Right atrium auricular region (tissue), 2 donors: ENCODE measurements at regions not wholly inside any gene's neighbourhood (a gene's known extent, or its start where the extent isn't known, plus 50 kb on each side); places are given as distances from the start of the nearest gene placed in this dataset.

Source experiments
- DNase-seq: peaks from one replicate; pipeline ENCODE4 v3.0.0-alpha.2; 2019; ENCODE audit warnings: low spot score
- H3K27ac ChIP-seq, 2 donors: fragments of 200-600 bp; sonication (generic); 1 replicate in 1 of 2; 2 replicates in 1 of 2; pipeline ENCODE4 v1.5.1; 2016 to 2019
- H3K27me3 ChIP-seq, 2 donors: fragments of 200-600 bp; sonication (generic); one replicate each; pipeline versions ENCODE4 v1.5.1 to v1.6.0; 2017 to 2019
- H3K36me3 ChIP-seq: fragments of 200-600 bp; sonication (generic); one replicate; pipeline ENCODE4 v1.5.1; 2016
- H3K4me1 ChIP-seq, 2 donors: fragments of 200-600 bp; sonication (generic); one replicate each; pipeline versions ENCODE4 v1.5.1 to v1.6.0; 2017 to 2019
- H3K4me3 ChIP-seq, 2 donors: fragments of 200-600 bp; sonication (generic); 1 replicate in 1 of 2; 2 replicates in 1 of 2; pipeline ENCODE4 v1.5.1; 2017 to 2019; ENCODE audit warnings: mild to moderate bottlenecking in 1 of 2, moderate library complexity in 1 of 2
- H3K9me3 ChIP-seq, 2 donors: fragments of 200-600 bp; sonication (generic); one replicate each; pipeline ENCODE4 v1.5.1; 2019
- CTCF ChIP-seq, 2 donors: fragments of 200-600 bp; sonication (generic); IDR thresholded peaks; one replicate each; pipeline ENCODE4 v1.5.1; 2019; ENCODE audit warnings: antibody characterized with exemption in 2 of 2

- Histone ChIP-seq H3K27me3 (no peaks in the 10 kb centered on the region), H3K27ac (no peak overlapping the region), H3K4me3 (no peak overlapping the region), H3K9me3 (peaks cover 0 to 5% of the 10 kb centered on the region in 2 donors), H3K4me1 (peaks cover 0 to 25% of the 10 kb centered on the region in 2 donors), H3K36me3 (no peaks in the 10 kb centered on the region)
- DNase-seq, result no peak
- no peak for TF ChIP-seq CTCF (IDR thresholded peaks at IDR 0.05)
Measured at GRCh38 chr3:99498550-99499234, 139.7 kb upstream of the COL8A1 start.

- no peak for TF ChIP-seq CTCF (IDR thresholded peaks at IDR 0.05)
- no peak overlapping the region for H3K4me3 ChIP-seq
- H3K36me3 ChIP-seq, result no peaks in the 10 kb centered on the region
- DNase-seq, result no peak
- no peaks in the 10 kb centered on the region for H3K4me1 ChIP-seq
- no peaks in the 10 kb centered on the region for H3K27me3 ChIP-seq
- no peak overlapping the region for H3K27ac ChIP-seq
- H3K9me3 ChIP-seq, result peaks cover 6 to 34% of the 10 kb centered on the region in 2 donors
Measured at GRCh38 chr3:99487894-99488293, 150.5 kb upstream of the COL8A1 start.

- Histone ChIP-seq H3K36me3 (no peaks in the 10 kb centered on the region), H3K4me1 (no peaks in the 10 kb centered on the region), H3K4me3 (no peak overlapping the region), H3K27ac (no peak overlapping the region), H3K27me3 (no peaks in the 10 kb centered on the region), H3K9me3 (peaks cover 6 to 26% of the 10 kb centered on the region in 2 donors)
- no peak for DNase-seq
- no peak for TF ChIP-seq CTCF (IDR thresholded peaks at IDR 0.05)
Measured at GRCh38 chr3:99485286-99485685, 153.1 kb upstream of the COL8A1 start.

GRCh38 chr3:99484871-99485270 is 153.5 kb upstream of the COL8A1 start:
- Histone ChIP-seq H3K4me1 (no peaks in the 10 kb centered on the region), H3K36me3 (no peaks in the 10 kb centered on the region), H3K9me3 (peaks cover 6 to 22% of the 10 kb centered on the region in 2 donors), H3K4me3 (no peak overlapping the region), H3K27me3 (no peaks in the 10 kb centered on the region), H3K27ac (no peak overlapping the region)
- DNase-seq, result no peak
- TF ChIP-seq CTCF (IDR thresholded peaks at IDR 0.05), result no peak

- peaks cover 5 to 11% of the 10 kb centered on the region in 2 donors for H3K9me3 ChIP-seq
- DNase-seq, result no peak
- H3K36me3 ChIP-seq, result no peaks in the 10 kb centered on the region
- no peak for TF ChIP-seq CTCF (IDR thresholded peaks at IDR 0.05)
- H3K4me1 ChIP-seq, result no peaks in the 10 kb centered on the region
- no peaks in the 10 kb centered on the region for H3K27me3 ChIP-seq
- H3K4me3 ChIP-seq, result no peak overlapping the region
- no peak overlapping the region for H3K27ac ChIP-seq
Measured at GRCh38 chr3:99483841-99484240, 154.6 kb upstream of the COL8A1 start.

GRCh38 chr3:99482191-99482590 is 156.2 kb upstream of the COL8A1 start:
- H3K9me3 ChIP-seq, result peaks cover 0 to 12% of the 10 kb centered on the region in 2 donors
- no peak for DNase-seq
- TF ChIP-seq CTCF (IDR thresholded peaks at IDR 0.05), result no peak
- no peaks in the 10 kb centered on the region for H3K4me1 ChIP-seq
- H3K4me3 ChIP-seq, result no peak overlapping the region
- no peaks in the 10 kb centered on the region for H3K27me3 ChIP-seq
- H3K27ac ChIP-seq, result no peak overlapping the region
- H3K36me3 ChIP-seq, result no peaks in the 10 kb centered on the region
